ENCODE measurements at regions not wholly inside any gene's neighbourhood (a gene's known extent, or its start where the extent isn't known, plus 50 kb on each side); places are given as distances from the start of the nearest gene placed in this dataset.
"Not testable (repeated sequence)": the region's sequence is repeated elsewhere in the genome, so short reads cannot be mapped to it uniquely, and the experiment has no call there.

GRCh38 chr1:238443687-238444086 is 553.0 kb upstream of the ZP4 start:
- DNase-seq (ENCODE audit: low spot score), result no peak

GRCh38 chr1:238439511-238439910 is 548.8 kb upstream of the ZP4 start:
- DNase-seq (ENCODE audit: low spot score), result no peak

- no peak for DNase-seq (ENCODE audit: low spot score)
Measured at GRCh38 chr1:238438311-238439270, 547.9 kb upstream of the ZP4 start.

DNA sequence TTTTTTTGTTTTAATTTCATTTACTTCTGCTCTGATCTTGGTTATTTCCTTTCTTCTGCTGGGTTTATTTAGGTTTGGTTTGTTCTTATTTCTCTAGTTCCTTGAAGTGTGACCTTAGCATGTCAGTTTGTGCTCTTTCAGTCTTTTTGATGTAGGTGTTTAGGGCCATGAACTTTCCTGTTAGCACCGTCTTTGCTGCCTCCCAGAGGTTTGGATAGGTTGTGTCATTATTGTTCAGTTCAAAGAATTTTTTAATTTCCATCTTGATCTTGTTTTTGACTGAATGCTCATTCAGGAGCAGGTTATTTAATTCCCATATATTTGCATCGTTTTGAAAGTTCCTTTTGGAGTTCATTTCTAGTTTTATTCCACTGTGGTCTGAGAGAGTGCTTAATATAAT is 539.0 kb upstream of the ZP4 start:
- not testable (repeated sequence) for DNase-seq (ENCODE audit: low spot score)

- DNase-seq (ENCODE audit: low spot score), result peak; percentile 25
Measured at GRCh38 chr1:238419209-238419608, 528.5 kb upstream of the ZP4 start.

- no peak for DNase-seq (ENCODE audit: low spot score)
Measured at GRCh38 chr1:238409932-238410331, 519.2 kb upstream of the ZP4 start.

DNA sequence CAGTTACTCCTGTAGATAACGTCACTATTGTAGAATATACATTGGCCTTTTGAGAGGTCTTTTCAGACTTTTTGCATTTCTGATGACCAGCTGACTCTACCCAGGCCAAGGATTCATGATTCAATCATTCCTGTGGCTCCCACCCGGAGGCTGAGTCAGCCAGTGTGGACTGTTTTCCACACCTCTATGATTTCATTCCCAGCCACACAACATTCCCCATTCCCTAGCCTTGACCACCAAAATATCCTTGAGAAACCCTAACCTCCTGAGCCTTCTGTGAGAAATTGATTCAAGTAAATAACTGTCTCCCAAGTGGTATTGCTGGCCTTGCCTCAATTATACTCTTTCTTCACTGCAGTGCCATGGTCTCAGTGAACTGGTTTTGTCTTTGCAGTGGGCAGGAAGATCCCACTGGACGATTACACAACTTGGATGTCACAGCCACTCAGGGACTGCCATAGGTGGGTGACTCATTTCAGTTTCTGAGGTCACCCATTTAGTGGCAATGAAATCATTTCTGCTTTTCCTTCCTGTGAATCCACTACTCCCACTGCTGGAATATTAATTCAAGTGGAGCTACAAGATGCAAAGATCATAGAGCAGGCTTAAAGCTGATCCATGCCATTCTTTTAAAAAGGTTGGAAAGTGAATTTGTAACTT is 518.6 kb upstream of the ZP4 start:
- DNase-seq (ENCODE audit: low spot score), result no peak

GRCh38 chr1:238408737-238409136 is 518.0 kb upstream of the ZP4 start:
- no peak for DNase-seq (ENCODE audit: low spot score)

- DNase-seq (ENCODE audit: low spot score), result peak; percentile 82
Measured at GRCh38 chr1:238406098-238406860, 515.6 kb upstream of the ZP4 start.

GRCh38 chr1:238404921-238405320 is 514.2 kb upstream of the ZP4 start:
- DNase-seq (ENCODE audit: low spot score), result no peak

DNA sequence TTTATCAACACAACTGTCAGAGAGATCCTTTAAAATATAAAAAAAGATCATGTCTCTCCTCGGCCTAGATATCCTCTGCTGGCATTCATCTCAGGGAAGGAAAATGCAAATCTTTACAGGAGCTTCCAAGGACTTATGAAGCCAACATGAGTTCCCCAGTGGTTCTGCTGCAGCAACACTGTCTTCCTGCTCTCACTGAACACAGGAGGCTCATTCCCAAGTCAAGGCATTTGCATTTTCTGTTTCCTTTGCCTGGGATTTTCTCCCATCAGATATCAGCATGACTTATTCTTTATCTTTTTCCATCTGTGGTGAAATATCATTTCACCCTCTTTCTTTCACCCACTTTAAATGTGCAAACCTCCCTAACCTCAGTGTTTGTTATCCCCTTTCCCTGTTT is 513.8 kb upstream of the ZP4 start:
- peak; percentile 17 for DNase-seq (ENCODE audit: low spot score)

GRCh38 chr1:238401144-238401543 is 510.4 kb upstream of the ZP4 start:
- DNase-seq (ENCODE audit: low spot score), result no peak

- no peak for DNase-seq (ENCODE audit: low spot score)
Measured at GRCh38 chr1:238399558-238399957, 508.8 kb upstream of the ZP4 start.

- DNase-seq (ENCODE audit: low spot score), result no peak
Measured at GRCh38 chr1:238396140-238396539, 505.4 kb upstream of the ZP4 start.

DNA sequence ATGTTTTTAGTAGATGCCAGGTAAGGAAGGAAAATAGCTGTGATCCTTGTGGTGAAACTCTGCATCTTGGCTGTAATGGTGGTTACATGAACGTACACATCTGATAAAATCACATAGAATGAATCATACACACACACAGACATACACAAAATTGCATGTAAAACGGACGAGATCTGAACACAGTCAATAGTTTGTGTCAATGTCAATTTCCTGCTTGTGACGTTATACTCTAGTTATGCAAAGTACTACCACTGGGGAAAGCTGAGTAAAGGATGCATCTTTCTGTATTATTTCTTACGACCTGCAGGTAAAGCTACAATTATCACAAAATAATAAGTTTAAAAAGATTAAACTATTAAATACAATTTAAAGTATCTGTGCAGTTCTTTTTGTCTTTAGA is 493.7 kb upstream of the ZP4 start:
- DNase-seq (ENCODE audit: low spot score), result no peak

DNA sequence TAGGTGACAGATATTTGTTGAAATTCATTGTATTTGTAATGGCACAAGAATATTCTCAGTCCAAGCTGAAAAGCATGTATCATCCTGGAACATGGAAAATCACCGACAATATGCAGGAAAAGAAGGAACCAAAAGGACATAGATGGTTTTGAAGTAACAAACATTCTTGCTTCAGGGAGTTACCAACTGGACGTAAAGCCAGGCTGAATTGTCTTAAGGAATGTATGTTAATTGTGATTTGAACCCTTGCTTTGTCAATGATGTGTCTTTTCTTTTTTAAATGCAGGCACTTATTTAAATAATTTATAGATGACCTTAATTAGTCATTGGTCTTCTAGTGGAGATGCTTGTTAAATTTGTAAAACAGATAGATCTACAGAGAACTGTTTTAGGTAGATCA is 489.4 kb upstream of the ZP4 start:
- no peak for DNase-seq (ENCODE audit: low spot score)

GRCh38 chr1:238379446-238379845 is 488.7 kb upstream of the ZP4 start:
- not testable (repeated sequence) for DNase-seq (ENCODE audit: low spot score)

- DNase-seq (ENCODE audit: low spot score), result no peak
Measured at GRCh38 chr1:238377280-238377919, 486.7 kb upstream of the ZP4 start.

DNA sequence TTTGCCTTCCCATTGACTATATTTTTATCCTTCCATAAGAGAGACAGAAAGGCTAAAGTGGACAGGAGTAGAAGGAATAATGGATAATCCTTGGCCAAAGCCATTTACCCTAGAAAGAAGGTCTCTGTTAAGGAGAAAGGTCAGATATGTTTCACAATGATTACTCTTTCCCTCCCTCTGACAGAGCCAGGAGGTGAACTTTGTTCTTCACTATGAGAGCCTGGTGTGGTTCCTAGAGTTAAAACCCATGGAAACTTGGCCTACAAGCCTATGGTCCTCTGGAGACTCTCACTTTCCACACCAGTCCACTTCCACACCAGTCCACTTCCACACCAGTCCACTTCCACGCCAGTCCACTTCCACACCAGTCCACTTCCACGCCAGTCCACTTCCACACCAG is 479.9 kb upstream of the ZP4 start:
- no peak for DNase-seq (ENCODE audit: low spot score)

DNA sequence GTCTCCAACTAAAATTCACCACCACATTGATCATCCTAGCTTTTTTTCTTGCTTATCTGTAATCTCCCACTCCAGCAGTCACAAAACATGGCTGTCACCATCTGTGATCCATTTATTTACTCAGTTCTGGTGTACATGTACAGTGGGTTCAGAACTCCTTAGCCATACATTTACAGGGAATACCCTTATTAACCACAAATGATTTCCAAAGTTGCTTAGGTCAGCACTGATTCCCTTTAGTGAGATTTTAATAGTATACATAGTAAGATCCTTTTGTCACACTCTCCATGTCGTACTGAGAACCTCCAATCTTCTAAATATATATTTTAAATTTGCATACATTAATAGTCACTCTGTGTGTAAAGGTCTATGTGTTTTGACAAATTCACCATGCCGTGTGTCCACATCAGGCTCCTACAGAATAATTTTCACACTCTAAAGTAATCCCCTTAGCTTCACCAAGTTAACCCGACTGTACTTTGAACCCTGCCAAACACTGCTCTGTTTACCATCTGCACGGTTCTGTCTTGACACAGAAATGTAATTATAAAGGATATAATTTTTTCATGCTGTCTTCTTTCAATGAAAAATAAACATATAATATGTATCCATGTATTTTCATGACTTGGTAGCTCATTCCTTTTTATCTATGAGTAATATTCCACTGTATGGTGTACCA is 473.6 kb upstream of the ZP4 start:
- DNase-seq (ENCODE audit: low spot score), result no peak

GRCh38 chr1:238360474-238360873 is 469.8 kb upstream of the ZP4 start:
- no peak for DNase-seq (ENCODE audit: low spot score)

- DNase-seq (ENCODE audit: low spot score), result no peak
Measured at GRCh38 chr1:238350471-238350870, 459.7 kb upstream of the ZP4 start.

Data from globus pallidus (tissue), 1 donor.